ENCODE measurements at regions not wholly inside any gene's neighbourhood (a gene's known extent, or its start where the extent isn't known, plus 50 kb on each side); places are given as distances from the start of the nearest gene placed in this dataset.

- Histone ChIP-seq H3K4me3 (no peak overlapping the region), H3K36me3 (no peaks in the 10 kb centered on the region), H3K4me1 (ENCODE audit: low read depth) (no peaks in the 10 kb centered on the region), H3K9me3 (ENCODE audit: low read depth) (no peaks in the 10 kb centered on the region), H3K27me3 (no peaks in the 10 kb centered on the region), H3K27ac (no peak overlapping the region)
- TF ChIP-seq, protein P1, sequence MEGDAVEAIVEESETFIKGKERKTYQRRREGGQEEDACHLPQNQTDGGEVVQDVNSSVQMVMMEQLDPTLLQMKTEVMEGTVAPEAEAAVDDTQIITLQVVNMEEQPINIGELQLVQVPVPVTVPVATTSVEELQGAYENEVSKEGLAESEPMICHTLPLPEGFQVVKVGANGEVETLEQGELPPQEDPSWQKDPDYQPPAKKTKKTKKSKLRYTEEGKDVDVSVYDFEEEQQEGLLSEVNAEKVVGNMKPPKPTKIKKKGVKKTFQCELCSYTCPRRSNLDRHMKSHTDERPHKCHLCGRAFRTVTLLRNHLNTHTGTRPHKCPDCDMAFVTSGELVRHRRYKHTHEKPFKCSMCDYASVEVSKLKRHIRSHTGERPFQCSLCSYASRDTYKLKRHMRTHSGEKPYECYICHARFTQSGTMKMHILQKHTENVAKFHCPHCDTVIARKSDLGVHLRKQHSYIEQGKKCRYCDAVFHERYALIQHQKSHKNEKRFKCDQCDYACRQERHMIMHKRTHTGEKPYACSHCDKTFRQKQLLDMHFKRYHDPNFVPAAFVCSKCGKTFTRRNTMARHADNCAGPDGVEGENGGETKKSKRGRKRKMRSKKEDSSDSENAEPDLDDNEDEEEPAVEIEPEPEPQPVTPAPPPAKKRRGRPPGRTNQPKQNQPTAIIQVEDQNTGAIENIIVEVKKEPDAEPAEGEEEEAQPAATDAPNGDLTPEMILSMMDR (IDR thresholded peaks at IDR 0.05; ENCODE audit: low read depth, low read length) = no peak
- no peak for DNase-seq (ENCODE audit: low read depth in 1 of 2, low spot score in 1 of 2)
Observed at GRCh38 chr4:38611676-38612075, 52.3 kb upstream of the KLF3 start.

- Histone ChIP-seq H3K27me3 (no peaks in the 10 kb centered on the region), H3K4me3 (no peak overlapping the region), H3K4me1 (ENCODE audit: low read depth) (no peaks in the 10 kb centered on the region), H3K27ac (no peak overlapping the region), H3K36me3 (no peaks in the 10 kb centered on the region), H3K9me3 (ENCODE audit: low read depth) (no peaks in the 10 kb centered on the region)
- TF ChIP-seq, protein P1 (IDR thresholded peaks at IDR 0.05; ENCODE audit: low read depth, low read length) = no peak
- DNase-seq (ENCODE audit: low read depth in 1 of 2, low spot score in 1 of 2) = peak; percentile 29
Observed at GRCh38 chr4:38612646-38613414, 51.2 kb upstream of the KLF3 start.
